GM11168 (cell line): ENCODE measurements at regions not wholly inside any gene's neighbourhood (a gene's known extent, or its start where the extent isn't known, plus 50 kb on each side); places are given as distances from the start of the nearest gene placed in this dataset.

ENCODE experiments used
- in situ Hi-C: fragments of 300-500 bp; cut with MboI; formaldehyde crosslinking; loops from one replicate; pipeline ENCODE4 v1.12.0; 2022; ENCODE audit warnings: low sequenced_read_pairs; ENCODE audit not compliant: unreplicated experiment

DNA sequence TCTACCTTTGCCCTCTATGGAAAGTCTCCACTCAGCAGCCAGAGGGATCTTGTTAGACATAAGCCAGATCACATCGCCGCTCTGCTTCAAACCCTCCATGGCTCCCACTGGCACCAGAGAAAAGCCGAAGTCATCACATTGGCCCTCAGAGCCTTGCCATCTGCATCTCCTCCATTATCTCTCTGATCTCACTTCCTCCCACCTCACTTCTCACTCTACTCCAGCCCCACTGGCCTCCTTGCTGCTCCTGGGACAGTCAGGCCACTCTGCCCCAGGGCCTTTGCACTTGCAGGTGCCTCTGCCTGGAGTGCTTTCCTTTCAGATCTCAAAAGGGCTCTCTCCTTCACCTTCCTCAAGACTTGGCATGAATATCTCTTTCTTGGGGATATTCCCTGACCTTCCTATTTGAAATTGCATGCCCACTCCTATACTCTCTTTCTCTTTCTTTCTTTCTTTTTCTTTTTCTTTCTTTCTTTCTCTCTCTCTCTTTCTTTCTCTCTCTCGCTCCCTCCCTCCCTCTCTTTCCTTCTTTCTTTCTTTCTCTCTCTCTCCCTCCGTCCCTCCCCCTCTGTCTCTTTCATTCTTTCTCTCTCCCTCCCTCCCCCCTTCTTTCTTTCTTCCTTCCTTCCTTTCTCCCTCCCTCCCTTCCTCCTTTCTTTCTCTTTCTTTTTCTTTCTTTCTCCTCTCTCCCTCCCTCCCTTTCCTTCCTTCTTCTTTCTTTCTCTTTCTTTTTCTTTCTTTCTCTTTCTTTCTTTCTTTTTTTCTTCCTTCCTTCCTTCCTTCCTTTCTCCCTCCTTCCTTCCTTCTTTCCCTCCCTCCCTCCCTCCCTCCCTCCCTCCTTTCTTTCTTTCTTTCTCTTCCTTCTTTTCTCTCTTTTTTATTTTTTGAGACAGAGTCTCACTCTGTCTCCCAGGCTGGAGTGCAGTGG is 96.0 kb upstream of the CASZ1 start:
- in situ Hi-C loops: no loop called here

DNA sequence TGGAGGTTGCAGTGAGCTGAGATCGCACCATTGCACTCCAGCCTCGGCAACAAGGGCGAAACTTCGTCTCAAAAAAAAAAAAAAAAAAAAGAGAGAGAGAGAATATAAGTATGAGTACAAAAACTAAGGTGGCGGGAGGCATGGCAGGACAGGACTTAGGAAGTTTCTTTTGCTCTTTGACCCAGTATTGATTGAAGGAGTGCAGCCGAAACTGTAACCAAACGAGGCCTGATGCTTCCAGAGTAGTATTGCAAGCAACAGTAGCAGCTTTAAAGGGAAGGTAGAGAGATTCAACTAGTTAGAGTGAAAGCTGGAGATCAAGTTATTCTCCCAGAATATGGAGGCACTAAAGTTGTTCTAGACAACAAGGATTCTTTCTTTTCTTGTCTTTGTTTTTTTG is 99.2 kb upstream of the CASZ1 start:
- in situ Hi-C loops: no loop called here

DNA sequence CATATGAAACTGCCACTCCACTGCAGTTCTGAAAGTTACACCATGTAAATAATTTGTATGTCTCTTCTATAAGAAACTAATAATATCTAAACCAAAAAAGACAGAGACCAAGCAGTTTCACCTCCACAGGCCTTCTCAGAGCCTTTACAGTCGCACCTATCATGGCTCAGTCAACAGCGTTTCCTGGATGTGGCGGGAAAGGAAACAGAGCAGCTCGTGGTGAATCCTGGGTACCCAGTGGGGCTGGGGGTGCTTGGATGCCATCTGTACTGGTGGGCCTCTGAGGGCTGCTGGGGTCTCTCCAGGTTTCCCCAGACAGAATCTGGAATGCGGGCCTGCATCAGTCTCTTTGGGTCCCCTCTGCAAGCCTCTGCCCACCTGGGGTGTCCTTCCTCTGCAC is 100.2 kb upstream of the CASZ1 start:
- in situ Hi-C loops: no loop called here

DNA sequence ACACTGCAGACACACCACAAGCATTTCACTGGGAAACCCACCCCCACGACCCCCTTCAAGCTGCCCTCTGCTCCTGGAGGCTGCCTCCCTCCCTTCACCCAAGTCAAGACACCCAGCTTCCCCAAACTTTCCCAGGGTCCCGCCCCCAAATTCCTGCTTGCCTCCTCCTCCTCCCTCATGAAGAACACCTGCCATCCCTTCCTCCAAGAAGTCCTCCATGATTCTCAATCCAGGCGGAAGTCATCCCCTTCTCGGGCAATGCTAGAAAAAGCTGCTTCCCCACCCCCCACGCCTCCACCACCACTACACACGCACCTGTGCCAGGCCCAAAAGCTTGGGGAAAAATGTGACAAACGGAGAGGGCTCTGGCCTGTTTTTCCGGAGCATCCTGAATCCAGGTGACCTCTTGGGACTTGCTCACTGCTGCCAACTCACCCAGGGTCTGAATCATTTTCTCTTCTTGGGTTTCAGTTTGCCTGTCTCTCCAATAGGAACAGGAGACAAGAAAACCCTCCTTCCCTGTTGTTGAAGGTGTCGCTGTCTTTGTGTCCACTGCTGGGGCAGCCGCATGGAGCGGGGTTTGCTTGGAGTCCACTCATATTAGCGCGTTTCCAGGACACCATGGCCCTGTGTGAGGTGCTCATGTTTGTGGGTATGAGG is 101.0 kb upstream of the CASZ1 start:
- in situ Hi-C loops: no loop called here

DNA sequence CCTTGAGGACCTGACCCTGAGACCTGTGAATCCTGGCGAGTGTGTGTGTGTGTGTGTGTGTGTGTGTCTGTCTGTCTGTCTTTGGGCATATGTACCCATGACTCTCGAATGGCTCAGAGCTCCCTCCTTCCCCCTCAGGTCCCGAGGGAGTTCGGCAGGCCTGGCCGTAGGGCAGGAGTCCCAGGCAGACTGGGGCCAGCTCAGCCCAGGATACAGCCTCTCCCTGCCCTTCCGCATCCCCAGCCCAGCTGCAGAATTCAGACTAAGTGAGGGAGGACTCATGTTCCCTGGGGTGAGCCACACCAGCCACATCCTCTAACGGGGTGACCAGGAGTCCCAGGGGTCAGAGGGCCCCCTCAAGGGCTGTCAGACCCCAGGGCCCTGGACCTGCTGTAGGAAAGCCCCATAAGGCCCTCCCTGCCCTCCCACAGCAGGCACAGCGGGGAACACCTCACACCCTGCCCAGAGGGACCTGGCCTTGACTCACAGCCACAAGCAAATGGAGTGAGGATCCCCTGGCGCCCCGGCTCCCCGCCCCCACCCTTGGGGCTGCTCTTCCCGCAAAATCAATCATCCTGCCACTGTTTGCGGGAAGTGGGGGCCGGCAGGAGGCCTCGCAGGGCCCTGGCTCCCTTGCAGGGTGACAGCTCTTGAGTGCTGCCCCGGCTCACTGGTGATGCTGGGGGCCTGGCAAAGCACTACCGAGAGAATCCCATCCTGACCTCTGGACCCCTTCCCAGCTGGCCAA is 101.7 kb upstream of the CASZ1 start:
- in situ Hi-C loops: no loop called here

DNA sequence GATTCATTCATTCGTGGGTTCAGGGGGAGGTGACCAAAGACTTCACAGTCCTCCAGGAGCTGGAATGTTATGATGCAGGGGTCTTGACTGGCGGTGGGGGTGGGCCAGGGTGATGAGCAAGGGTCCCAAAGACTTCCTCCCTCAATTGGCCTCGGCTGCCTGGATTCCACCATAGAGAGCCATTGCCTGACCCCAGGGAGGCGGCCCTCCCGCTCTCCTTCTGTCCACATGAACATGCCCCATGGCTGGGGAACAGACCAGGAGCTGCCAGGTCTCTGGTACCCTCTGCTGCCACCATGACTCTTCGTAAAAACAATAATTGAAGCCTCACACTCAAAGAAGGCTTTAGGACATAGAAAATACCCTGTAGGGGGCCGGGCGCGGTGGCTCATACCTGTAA is 102.5 kb upstream of the CASZ1 start:
- in situ Hi-C loops: no loop called here

DNA sequence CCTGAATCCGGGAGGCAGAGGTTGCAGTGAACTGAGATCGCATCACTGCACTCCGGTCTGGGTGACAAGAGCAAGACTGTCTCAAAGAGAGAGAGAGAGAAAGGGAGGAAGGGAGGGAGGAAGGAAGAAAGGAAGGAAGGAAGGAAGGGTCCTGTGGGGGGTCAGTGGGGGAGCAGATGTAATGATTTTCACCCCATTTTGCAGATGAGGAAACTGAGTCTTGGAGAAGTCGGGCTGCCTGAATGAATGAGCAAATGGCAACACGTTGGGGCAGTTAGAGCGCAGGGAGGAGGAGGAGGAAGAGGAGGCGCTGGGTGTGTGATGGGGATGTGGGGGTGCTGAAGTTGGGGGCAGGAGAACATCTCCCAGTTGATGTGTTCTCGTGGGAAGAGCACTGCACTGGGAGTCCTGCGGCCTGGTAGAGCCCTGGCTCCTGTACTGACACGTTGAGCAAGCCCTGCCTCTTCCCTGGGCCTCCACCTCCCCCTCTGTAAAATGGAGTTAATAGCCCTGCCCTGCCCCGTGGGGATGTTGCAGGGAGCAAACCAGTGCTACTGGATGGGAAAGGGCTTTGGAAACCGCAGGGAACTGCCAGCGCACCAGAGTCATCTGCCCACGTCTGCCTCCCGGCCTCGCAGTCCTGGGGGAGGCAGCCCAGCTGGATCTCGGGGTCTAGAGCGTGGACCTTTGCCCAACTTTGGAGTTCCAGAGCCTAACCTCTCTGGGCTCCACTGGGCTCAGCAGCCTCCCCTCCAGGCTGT is 103.2 kb upstream of the CASZ1 start:
- in situ Hi-C loops: no loop called here

DNA sequence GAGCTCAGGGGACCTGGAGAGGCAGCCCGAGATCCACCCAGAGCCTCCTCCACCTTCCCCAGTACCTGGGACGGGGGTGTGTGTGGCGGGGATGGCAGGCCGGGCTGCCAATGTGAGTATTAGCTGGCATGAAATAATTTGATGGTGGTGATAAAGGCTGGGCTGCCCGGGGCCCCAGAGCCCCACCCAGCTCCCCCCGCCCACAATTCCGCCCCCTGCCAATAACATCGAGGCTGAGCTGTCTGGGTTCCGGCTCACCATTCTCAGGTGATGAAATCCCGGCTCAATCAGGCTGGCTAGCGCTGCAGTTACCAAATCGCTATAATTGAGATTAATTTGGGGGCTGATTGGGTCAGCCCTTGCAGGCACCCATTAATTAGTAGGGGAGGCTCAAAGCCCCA is 103.8 kb upstream of the CASZ1 start:
- in situ Hi-C loops: no loop called here

DNA sequence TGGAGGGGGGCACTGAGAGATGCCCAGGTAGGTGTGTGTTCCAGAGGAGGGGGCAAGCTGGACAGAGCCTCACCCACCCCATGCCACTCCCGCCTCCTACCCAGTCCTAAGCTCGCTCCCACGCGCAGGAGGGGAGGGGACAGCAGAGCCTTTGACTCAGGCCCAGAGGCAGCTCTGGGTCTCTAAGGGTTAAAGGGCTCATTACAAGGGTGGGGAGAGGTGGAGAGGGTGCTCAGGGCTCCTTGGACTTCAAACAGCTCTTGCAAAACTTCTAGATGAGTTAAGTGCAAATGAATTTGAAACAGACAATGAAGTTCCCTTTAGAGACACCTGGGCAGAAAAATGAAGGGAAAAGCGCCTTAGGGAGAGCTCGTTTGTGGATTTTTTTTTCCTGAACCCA is 104.2 kb upstream of the CASZ1 start:
- in situ Hi-C loops: no loop called here

DNA sequence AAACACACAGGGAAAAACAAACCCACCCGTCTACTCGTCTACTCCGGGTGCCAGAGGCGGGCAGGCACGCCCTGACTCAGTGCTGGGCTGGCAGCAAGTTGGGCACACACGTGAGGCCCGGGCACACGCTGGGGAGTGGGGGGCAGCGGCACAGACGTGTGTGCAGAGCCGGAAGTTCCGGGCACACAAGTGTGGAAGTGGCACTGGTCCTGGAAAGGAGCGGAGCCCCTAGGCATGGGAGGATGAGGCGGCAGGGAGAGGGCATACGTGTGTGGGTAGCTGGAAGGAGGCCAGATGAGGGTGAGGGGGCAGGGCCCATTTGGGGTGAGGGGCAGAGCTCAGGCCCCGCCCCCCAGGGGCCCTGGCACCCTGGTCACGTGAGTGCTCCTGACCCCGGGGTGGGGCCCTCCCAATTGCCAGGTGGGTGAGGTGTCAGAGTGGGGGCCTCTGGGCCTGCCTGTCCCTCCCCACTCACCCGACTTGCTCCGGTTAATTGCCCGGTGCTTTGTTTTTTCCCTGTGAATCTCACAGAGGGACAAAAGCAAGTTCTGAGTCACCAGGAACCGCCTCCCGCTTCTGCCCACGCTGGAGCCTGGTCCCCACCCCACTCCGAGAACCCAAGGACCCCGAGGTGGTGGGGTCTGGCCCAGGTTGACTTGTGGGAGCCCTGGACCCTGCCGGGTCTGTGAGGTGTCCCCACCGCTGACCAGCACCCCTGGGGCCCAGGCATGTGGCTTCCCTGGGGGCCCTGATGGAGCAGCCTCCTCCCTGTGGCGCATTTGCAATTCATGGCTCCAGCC is 104.8 kb upstream of the CASZ1 start:
- in situ Hi-C loops: no loop called here

DNA sequence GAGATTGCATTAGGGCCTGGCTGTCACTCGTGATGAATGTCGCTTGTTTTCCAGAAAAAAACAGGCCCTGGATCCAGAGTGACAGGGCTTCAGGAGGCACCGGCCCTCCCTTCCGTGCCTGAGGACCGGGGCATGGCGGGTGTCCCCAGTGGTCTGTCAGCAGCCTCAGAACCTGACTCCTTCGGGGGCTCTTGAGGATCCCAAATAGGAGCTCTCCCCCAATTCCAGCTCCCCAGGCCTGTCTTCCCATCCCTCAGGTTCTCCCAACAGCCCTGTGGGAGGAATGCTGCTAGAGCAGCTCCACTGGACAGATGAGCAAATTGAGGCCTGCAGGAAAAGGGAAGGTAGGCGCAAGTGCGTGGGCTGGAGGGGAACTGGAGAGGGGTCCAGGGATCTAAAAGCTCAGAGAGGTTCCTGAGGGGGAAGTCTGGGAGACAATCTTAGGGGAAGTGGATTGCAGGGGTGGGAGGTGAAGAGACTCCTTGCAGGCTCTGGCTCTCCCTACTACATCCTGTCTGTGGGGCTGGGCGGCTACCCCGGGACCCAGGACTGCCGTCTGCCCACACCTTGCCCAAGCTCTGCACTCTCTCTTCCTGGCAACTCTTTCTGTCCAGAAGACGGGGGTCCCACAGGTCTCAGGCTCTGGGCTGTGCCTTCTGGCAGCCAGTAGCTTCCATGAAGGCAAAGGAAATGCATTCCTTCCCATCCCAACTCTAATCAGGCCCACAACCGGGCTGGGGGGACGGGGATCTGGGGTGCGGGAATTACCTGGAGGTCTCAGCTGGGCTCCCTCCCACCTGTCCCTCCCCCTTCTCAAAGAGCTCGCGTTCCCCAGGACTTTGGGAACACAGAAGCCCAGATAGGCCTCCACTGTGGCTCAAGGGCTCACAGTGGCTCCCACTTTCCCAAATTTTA is 105.7 kb upstream of the CASZ1 start:
- in situ Hi-C loops: no loop called here

DNA sequence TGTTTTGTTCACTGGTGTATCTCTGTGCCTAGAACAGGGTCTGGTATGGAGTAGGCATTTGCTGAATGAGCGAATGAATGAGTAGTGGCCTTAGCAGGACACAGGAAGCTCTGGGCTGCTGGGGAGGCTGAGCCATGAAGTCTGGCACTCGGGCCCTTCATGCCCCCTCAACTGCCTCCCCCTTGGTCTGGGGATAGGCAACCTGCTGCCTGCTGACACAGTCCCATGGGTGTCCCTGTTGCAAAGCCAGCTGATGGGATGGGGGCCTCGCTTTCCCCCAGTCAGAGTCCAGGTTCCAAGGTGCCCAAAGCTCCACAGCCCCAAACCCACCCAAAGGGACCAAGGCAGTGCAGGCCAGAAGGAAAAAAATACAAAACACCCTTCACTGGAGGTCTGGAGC is 107.0 kb upstream of the CASZ1 start:
- in situ Hi-C loops: no loop called here

DNA sequence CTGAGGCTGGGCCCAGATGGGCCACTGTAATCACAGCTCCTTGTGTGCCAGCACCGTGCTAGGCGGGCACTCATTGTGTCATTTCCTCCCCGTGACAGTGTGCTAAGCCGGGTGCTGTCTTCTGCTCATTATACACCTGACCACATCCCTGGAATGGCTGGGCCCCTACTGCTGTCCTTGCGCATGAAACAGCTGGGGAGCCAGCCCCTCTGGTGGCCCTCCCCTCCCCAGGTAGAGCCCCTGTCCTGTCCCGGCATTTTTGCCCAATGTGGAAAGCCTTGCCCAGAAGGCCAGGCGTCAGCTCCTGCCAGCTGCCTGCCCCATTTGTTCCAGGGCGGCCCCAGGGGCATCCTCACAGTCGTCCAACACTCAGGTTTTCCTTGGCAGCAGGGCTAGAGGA is 107.4 kb upstream of the CASZ1 start:
- in situ Hi-C loops: no loop called here

DNA sequence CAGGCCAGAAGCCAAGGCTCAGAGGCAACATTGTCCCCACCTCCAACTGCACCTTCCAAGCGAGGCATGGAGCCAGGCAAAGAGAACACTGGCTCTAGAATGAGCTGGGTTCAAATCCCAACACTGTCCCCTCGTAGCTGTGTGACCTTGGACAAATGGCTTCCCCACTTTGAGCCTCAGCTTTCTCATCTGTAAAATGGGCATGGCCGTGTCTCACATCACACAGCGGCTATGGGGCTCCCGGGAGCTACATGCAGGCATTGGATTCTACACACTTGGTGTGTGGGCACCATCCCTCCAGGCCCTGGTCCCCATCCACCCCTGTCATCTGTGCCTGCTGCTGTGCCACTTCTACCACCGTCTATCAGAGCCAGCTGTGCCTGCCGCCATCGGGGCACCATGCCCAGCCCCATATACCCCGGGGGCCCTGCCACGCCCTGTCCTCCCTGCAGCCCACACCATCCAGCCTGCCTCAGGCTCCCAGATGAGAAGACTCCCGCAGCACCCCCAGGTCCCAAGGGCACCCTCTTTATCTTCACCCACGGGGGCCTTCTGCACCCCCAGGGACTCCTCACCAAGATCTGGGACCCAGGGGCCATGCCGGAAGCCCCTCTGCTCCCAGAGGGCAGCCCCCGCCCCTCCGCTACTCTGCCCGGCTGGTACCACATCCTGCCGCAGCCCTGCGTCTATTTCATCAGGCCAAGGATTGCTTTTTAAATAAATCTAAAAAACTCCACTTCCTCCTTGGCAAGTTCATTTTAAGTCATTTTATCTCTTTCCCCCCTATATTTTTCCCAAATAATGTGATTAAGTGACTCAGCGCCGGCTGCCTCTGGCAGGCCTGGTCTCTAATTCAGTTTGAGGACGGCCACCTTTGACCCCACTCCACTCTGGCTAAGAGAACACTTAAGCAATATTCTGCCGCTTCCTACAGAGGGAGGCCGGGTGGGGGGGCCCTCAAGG is 107.8 kb upstream of the TARDBP start:
- in situ Hi-C loops: no loop called here

DNA sequence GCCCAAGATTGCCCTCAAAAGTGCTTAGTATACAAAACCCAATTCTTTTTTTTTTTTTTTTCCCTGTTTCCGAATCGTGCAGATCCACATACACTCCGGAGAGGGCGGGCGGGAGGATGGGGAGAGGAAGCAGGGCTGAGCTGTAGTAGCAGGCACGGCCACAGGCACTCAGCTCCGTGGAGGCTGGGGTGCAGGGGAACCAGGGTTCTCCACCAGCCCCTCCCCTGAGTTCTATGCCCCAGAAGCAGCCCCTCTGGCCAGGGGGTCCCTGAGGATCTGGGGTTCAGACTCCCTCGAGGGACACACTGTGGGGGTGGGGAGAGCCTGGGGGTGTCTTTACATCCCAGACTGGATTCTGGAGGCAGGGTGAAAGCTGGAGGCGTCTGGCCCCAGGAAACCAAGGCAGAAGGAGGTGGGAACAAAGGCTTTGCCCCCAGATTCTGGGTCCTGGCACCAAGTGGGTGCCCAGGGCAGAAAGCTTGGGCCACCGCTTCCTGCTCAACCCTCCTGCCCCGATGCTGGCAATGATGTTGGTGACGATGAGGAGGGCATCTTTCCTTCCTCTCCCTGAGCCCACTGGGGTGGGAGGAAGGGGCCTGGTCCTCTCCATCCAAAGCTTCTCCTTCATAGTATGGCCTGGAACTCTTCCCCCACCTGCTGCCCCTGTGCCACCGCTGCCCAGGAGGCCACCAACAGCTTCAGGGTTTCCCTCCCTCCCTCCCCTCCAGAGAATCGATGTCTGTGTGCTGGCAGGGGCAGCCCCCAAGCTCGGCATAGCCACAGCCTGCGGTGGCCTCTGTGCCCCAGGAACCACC is 106.4 kb upstream of the TARDBP start:
- in situ Hi-C loops: no loop called here

DNA sequence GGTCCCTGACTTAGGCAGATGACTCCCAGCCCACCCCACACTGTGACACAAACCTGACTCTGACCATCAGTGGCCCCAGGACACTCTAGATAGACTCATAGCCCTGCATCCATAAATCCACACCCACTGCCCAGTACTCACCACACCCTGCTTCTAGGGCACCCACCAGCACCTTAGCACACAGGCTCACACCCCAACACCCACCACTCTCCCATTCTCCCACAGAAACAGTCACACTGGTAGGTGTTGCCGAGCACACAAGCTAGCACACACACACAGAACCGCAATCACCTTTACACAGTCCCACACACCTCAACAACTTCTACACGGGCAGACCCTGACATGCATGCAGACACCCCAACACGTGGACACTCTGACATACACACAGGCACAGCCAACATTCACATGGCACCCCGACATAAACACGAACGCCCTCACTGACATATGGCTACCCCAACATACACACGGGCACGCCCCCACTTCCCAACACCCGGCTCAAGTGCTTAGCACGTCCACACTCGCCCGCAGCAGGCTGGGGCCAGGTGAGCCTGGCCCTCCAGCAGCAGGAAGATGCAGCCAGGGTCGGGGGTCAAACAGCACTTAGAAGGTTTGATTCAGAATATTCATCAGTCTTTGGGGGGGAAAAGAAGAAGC is 105.5 kb upstream of the TARDBP start:
- in situ Hi-C loops: no loop called here
